Ureter (tissue), 1 donor: ENCODE measurements at regions not wholly inside any gene's neighbourhood (a gene's known extent, or its start where the extent isn't known, plus 50 kb on each side); places are given as distances from the start of the nearest gene placed in this dataset.
"Not testable (repeated sequence)": the region's sequence is repeated elsewhere in the genome, so short reads cannot be mapped to it uniquely, and the experiment has no call there.

Experiments
- DNase-seq: peaks from one replicate; pipeline ENCODE4 v3.0.0-alpha.2; 2020; ENCODE audit warnings: low spot score
- donor health status: DM: yes; HTN: yes; CAD: no.

DNA sequence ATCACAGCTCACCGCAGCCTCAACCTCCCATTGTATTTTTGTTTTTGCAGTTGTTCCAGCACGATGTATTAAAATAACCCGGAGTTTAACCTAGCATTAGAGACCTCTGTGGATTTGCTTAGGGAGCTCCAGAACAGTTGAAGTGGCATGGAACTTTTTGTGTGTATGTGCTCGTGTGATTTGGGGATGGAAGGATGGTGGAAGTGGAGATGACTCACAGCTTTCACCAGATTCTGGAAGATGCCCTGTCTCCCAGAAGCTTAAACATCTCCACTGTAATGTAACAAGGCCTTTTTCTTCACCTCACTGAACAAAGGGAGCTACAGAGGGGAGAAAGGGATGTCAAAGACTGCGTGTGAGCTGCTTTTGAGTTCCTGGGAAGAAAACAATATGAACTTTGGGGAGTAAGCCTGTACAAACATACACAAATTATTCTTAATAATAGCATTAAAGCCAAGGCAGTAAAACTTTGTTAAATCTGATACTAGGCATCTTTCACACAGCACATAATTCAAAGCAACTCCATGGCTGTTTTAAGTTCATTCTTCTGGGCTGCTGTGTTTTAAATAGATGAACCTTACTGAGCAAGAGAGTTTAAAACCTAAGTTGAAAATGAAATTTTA, 226.4 kb downstream of the ADAMTS15 start:
- no peak for DNase-seq

DNA sequence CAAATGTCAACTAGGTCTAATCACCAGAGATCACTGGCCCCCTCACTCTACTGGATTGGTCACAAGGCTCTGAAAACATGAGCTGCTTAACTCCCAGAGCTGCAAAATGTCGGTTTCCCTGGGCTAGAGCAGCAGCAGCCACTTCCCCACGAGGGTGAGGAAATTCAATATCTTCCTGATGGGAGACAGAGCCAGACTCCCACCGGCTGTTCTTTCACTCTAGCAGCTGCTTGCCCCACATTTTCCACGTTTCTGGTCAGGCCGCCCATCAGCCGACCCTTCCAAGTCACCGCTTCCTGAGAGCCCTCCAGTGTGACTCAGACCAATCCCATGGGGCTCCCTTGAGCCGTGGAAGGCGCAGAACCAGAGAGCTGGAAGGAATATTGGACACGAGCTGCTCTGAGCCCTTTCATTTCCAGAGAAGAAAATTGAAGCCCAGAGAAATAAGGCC, 227.0 kb downstream of the ADAMTS15 start:
- no peak for DNase-seq

DNA sequence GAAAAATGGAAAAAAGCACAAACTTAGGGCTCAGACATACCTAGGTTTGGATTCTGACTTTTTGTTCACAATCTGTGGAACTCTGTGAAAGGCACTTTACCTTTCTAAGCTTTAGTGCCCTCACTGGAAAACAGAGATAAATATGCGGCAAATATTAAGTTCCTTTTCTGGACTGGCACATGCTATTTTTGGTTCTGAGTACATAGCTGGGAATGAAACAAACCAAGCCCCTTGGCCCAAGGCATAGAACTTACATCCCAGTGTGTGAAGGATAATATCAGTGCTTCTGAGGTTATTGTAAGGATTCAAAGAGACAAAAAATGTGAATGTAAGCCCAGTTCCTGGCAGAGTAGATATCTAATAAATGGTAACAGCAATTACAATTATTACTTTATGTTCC, 227.5 kb downstream of the ADAMTS15 start:
- DNase-seq, result no peak

DNA sequence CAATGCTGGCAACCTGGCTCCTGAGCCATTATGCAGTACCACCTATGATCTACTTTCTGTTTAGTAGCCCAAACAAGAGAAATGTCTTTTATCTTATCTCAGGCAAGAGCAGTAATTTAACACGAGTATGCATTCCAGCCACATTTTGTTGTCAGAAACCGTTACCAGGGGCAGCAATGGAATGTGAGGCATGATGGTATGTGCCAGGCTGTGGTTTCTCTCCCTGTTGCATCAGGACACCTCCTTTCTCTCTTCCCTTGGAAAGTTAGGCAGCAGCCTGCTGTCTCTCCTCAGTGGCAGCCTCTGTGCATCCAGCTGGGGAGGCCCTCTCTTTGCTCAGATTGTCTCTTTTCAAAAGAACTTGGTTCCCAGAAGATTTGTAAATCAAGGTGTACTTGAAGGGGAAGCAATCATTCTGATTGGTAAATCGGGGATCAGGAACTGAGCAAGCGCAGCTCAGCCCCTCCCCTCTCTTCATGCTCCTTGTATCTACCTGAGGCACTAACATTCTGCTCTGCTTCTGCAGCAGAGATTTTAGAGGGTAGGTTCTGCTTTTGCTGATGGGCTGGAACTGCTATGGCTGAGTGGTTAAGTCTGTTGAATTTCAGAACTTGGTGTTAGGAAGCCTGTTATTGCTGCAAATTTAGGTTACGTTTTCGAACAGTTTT, 229.2 kb downstream of the ADAMTS15 start:
- DNase-seq, result no peak

DNA sequence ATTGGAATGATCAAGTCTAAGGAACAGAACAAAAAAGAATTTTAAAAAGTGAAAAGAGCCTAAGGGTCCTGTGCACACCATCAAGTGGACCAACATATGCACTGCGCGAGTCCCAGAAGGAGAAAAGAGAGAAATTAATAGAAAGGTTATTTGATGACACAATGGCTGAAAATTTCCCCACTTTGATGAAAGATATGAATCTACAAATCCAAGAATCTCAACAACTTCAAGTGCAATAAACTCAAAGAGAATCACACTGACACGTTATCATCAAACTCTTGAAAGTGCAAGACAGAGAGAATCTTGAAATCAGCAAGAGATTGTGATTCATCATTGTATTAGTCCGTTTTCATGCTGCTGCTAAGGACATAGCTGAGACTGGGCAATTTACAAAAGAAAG, 230.8 kb downstream of the ADAMTS15 start:
- DNase-seq, result no peak

DNA sequence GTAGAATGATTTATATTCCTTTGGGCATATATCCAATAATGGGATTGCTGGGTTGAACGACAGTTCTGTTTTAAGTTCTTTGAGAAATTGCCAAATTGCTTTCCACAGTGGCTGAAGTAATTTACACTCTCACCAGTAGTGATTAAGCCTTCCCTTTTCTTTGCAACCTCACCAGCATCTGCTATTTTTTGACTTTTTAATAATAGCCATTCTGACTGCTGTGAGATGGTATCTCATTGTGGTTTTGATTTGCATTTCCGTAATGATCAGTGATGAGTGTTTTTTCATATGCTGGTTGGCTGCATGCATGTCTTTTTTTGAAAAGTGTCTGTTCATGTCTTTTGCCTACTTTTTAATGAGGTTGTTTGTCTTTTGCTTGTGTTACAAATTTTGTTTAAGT, 233.8 kb downstream of the SNX19 start:
- DNase-seq, result not testable (repeated sequence)

DNA sequence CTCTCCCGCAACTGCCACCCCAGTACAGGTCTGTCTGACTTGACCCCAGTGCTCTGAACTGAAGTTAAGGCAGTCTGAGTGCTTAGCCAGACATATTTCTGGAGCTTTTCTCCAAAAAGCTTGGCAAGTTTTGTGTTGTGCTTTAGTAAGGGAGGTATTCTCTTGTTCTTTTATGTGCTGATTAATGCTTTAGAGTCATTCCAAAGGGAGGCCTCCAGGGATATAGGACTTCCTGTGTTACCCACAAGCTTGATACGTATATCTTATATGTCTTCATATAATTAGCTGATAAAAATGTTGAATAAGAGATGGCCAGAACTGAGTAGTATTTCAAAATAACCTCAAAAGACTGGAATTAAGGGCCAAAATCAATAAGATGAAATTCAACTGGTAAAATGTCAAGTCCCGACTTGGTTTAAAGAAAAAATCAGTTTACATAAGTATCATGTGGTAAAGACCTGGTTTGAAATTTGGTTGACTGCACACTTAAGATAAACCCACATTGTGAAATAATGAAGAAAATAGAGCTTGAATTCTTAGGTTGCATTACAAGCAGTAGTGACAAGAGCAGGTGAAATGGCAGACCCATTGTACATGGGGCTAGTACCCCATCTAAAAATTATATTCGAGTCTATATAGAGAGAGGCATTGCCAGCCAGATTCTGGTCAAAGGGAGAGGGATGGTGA, 226.9 kb downstream of the SNX19 start:
- DNase-seq, result no peak

DNA sequence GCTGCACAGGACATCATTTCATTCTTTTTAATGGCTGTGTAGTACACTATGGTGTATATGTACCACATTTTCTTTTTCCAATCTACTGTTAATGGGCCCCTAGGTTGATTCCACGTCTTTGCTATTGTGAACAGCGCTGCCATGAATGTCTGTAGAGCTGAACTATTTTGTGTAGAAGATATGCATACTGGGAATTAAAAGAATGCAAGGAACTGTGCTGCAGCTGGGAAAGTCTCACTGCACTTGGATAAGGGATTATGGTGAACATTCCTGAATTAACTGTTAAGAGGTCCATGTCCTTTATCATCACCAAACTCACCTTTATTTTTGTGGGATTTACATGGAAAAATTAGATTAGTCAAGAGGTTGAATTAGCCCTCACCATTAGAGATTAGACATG, 224.7 kb downstream of the SNX19 start:
- DNase-seq, result no peak

DNA sequence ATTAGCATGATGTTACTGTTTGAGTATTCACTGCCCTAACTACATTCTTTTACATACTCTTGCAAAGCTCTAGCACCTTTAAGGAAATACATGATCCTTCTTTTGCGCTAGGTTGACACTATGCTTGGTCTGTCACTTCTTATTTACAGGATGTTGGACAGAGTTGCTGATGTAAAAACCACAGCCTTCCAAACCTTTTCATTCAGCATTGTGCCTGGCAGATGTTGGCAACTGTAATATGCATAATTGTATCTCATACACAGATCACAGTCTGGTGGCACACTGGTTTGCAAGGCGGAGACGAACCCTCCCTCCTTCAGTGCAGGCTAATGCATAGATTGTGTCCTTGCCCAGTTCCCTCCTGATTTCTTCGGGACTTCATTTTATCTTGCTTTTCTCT, 224.1 kb downstream of the SNX19 start:
- no peak for DNase-seq

DNA sequence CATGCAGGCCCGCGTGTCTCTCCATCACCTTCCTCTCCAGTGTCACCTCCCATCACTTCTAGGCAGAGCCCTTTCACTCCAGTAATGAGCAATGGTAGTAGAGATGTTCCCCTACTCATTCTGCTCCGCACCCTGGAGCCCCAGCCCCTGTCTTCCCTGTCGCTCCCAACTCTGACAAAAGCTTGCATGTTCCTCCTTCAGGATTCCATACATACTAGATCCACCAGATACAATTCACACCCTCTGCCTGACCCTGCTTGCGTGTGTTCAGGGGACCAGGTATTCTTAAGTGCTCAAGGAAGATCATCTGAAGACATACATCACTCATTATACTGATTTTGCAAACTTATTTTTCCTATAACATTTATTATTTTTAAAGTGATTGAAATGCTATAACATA, 222.7 kb downstream of the SNX19 start:
- no peak for DNase-seq

DNA sequence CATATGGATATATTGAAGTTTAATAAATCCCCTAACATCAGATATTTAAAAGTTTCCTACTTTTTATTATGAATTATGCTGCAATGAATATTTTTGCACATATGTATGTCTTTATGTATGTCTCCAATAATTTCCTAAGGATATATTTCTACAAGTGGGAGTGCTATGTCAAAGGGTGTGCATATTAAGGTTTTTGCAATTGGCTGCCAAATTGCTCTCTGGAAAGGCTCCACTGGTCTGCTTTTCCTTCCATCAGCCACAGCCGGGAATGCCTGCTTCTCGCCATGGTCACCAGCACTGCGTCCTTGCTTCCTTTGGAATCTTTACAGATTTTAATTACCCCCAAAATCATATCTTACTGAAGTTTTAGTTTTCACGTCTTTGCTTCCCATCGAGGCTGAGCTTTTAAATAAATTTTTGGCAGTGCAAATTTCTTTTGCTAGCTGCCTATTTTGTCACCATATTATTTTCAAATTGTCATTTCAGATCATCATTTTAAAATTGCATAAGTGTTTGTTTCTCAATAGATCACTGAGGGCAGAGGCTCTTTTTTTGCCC, 221.7 kb downstream of the SNX19 start:
- DNase-seq, result no peak

DNA sequence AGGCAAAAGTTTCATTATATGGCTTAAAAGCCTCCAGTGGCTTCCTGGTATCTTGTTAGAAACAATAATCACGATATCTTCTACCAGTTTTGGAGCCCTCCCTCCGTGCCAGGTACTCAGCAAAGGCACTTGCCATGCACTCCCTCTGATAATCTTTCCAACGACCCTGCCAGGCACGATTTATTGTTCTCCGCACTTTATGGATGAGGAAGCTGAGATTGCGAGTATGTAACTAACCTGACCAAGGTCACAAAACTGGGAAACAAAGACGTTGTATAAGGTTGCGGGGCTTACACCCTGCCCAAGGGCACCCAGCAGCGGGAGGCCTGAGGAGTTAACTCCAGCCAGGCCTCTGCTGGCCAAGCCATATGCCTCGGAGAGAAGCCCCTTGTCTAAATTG, 218.1 kb downstream of the SNX19 start:
- no peak for DNase-seq

DNA sequence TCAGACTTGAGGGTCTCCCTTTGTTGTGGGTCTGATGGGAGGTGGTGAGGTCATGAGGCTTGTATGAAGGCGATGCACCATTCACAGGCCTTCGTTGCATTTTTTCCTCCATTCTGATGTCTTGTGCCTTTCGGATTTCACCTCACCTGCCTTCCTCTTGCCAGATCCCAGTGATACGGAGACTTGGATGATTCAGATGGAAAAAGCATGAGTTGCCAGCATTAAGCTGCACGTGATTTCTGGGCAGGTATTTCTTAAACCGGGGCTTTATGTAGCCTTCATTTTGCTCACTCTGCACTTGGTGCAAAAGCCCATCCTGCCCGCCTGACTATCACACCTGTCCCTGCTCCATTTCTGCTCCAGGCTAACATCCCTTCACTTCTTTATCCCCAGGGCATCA, 216.7 kb downstream of the SNX19 start:
- DNase-seq, result no peak

DNA sequence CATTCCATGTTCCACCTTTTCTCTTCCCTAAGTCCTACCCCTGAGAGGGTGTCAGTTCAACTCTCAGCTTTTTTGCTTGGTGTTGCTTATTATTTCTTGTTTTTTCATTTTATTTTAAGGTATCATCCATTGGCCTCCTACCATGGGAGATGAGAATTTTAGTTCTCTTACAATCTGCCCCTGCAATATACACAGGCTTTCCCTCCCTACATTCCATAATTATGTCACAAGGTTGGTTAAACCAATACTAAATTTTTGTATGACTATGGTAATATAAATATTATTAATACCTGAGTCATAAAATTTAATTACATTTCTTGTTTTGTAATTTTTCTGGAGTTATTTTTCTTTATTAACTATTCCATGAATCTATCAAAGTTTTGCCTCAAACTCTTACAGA, 216.2 kb downstream of the SNX19 start:
- no peak for DNase-seq

DNA sequence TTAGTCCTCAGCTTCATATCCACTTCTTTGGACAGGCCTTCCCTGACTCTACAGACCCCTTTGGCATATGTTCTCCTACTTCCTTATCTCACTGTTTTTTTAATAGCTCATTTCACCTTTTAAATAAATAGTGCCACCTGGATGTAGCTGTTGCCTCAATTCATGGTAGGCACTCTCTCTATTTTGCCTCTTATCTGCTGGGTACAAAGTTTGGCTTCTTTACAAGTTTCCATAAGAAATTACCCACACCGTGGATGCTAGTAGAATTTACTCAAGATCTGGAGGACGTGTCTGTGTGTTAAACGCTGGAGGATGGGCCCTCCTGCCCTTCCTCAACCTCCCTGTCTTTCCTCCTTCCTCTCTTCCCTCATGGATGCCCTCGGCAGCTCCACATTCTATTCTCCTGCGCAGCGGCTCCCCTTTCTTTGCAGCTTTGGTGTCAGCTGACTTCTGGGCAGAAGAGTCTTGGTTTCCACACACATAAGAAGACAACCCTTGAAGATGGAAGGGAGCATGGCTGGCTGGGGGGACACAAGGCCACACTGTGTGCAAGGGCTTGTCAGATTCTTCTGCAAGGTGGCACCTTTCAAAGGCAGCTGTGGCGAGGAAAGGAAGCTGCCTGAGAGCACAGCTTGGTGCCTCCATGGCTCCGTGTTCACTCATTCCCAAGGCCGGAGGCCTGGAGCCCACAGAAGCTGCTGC, 212.6 kb downstream of the SNX19 start:
- no peak for DNase-seq

DNA sequence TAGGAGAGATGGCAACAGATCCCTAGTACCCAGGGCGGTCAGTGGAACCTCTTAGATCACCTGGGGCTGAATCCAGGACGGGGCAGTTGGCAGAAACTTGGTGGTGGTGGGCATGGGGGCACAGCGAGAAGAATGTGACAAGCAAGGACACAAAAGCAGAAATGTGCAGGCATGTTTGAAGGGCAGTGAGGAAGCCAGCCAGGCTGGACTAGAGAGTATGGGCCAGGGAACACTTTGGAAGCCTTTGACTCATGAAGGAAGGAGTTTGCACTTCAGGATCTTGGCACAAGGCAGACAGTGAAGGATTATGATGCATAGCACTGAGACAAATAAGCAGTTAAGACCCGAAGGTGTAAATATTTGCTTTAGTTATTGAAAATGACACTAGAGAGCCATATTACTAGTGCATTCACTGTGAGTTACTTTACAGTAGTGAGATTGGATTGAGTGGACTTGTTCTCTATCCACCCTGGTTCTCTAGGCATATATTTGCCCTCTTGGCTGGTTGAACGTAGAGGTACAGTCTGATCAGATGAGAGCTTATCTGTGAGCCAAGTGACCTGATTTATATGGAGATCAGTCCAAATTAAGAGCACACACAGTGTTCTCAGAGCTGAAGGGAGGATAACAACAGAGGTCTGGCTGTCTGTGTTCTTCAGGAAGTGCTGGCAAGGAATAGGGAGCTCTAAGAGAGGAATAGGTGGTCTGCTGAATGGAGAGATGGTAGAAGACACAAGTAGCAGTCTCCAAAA, 210.4 kb downstream of the SNX19 start:
- DNase-seq, result no peak

DNA sequence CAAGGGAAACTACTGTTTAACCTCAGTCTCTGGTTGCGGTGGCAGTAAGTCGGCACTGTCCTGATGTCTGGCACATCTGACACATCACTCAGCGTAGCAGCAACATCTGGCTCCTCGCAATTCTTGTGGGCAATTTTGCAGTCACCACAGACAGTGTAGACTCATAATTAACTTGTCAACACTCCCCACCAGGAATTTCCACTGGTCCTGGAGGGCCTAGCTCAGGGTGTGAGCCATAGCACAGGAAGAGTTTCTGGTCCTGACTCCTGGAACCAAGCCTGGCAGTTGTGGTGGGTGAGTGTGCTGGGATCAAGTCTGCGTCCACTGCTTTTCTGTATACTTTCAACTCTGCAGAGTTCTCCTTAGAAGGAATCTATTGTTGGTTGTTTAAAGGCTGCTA, 209.7 kb downstream of the SNX19 start:
- DNase-seq, result no peak

DNA sequence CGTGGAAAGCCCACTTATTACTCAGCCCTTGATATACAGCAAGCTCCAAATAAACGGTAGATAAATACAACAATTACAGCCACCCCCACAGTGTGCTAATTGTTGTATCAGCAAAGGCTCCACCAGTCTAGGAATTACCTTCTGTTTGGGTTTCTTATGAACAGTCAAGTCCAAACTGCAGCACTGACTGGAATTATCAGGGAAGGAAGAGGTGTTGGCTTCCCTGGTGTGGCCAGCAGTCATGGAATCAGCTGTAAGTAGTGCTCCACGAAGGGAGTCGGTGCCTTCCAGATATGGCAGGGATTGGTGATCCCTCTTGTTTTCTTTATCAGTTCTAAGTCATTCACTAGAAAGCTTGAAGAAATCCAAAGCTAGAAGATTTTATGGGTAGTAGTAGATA, 209.1 kb downstream of the SNX19 start:
- DNase-seq, result no peak

DNA sequence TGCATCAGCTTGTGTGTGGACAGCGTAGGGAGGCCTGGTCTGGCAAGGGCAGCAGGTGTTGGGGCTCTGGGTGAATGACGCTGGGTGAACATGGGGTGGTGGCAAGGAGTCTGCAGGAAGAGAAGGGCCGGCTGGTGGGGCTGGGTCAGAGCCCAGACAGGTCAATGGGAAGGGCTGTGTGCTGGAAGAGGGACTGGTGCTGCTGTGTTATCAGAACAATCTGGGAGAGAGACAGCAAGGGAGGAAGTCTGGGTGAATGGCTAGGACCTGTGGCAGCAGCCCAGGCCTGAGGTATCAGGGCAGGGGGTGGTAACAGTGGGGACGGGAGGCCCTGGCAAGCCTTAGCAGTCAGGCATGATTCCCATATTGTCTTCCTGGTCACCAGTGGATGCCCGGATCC, 206.7 kb downstream of the SNX19 start:
- DNase-seq, result no peak

DNA sequence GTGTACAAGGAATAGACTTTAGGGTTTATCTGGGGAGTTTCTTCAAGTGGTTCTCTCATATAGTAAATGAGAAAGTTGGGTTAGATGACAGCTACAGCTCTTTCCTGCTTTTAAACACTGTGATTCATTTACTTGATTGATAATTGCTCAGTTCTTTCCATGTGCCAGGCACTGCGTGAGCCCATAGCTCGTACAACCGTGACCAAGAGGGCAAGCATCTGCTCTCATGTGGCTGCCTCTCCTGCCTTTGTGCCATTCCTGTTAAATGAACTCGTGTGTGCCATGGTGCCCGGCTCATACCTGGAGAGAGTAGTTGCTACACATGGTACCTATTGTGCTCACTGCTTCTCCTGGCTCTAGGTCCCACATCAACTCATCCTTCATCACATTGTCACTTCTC, 206.3 kb downstream of the SNX19 start:
- no peak for DNase-seq

DNA sequence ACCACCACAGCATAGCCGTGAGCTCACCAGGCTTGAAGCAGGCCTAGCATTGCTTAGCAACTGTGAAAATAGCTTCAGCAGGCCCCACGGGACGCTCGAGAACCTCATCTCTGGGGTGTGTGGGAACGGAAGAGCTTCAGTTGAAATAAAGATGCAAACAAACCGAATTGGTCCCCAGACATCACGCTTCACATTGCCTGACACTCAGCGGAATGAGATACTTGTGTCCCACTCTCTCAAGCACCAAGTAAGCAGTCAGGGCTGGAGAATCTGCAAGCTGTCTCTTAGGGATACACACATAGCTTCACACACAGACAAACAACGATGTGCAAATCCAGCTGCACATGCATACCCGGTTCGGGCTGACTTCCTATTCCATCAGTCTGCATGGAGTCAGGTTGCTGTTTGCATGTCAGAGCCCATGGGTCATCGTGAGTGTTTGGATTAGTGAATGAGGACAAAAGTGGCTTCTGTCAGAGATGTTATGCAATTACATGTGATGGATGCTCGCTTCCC, 205.7 kb downstream of the SNX19 start:
- no peak for DNase-seq
